CD4-positive, alpha-beta T cell treated with Interleukin-4 for 4 hours (primary cell): ENCODE measurements at regions not wholly inside any gene's neighbourhood (a gene's known extent, or its start where the extent isn't known, plus 50 kb on each side); places are given as distances from the start of the nearest gene placed in this dataset.
"Not testable (repeated sequence)": the region's sequence is repeated elsewhere in the genome, so short reads cannot be mapped to it uniquely, and the experiment has no call there.

Experiments used
- DNase-seq: peaks from one replicate; pipeline ENCODE4 v3.0.0-alpha.2; 2020

GRCh38 chr1:59188413-59189213 is 108.3 kb upstream of the FGGY start:
- DNase-seq: no peak

- no peak for DNase-seq
Measured at GRCh38 chr1:59193443-59194093, 103.3 kb upstream of the FGGY start.

GRCh38 chr1:59194621-59195020 is 102.3 kb upstream of the FGGY start:
- DNase-seq: no peak

GRCh38 chr1:59195151-59195550 is 101.7 kb upstream of the FGGY start:
- DNase-seq: no peak

GRCh38 chr1:59198564-59198963 is 98.3 kb upstream of the FGGY start:
- no peak for DNase-seq

GRCh38 chr1:59199147-59199546 is 97.7 kb upstream of the FGGY start:
- DNase-seq: no peak

GRCh38 chr1:59199719-59200376 is 97.0 kb upstream of the FGGY start:
- no peak for DNase-seq

- no peak for DNase-seq
Measured at GRCh38 chr1:59201341-59201740, 95.6 kb upstream of the FGGY start.

GRCh38 chr1:59202455-59202854 is 94.4 kb upstream of the FGGY start:
- no peak for DNase-seq

GRCh38 chr1:59204001-59204400 is 92.9 kb upstream of the FGGY start:
- no peak for DNase-seq

GRCh38 chr1:59206616-59207015 is 90.3 kb upstream of the FGGY start:
- DNase-seq: not testable (repeated sequence)

GRCh38 chr1:59210430-59210829 is 86.5 kb upstream of the FGGY start:
- not testable (repeated sequence) for DNase-seq

GRCh38 chr1:59212706-59213105 is 84.2 kb upstream of the FGGY start:
- DNase-seq: no peak

- no peak for DNase-seq
Measured at GRCh38 chr1:59214248-59215208, 82.4 kb upstream of the FGGY start.

GRCh38 chr1:59215766-59216291 is 81.1 kb upstream of the FGGY start:
- no peak for DNase-seq

GRCh38 chr1:59217439-59217838 is 79.5 kb upstream of the FGGY start:
- DNase-seq: not testable (repeated sequence)

GRCh38 chr1:59218521-59219236 is 78.2 kb upstream of the FGGY start:
- no peak for DNase-seq

GRCh38 chr1:59219916-59220315 is 77.0 kb upstream of the FGGY start:
- DNase-seq: no peak

- no peak for DNase-seq
Measured at GRCh38 chr1:59220356-59220755, 76.5 kb upstream of the FGGY start.

GRCh38 chr1:59223198-59223597 is 73.7 kb upstream of the FGGY start:
- no peak for DNase-seq

- no peak for DNase-seq
Measured at GRCh38 chr1:59223989-59224634, 72.8 kb upstream of the FGGY start.
